GDM1 (cell line): ENCODE measurements at regions not wholly inside any gene's neighbourhood (a gene's known extent, or its start where the extent isn't known, plus 50 kb on each side); places are given as distances from the start of the nearest gene placed in this dataset.
"Not testable (repeated sequence)": the region's sequence is repeated elsewhere in the genome, so short reads cannot be mapped to it uniquely, and the experiment has no call there.

Experiments
- DNase-seq: peaks from one replicate; lab custom pipeline; 2025; lab: John Stamatoyannopoulos, UW

GRCh38 chrX:140447150-140447549 lies 57.7 kb downstream of the SOX3 start:
- no peak for DNase-seq

GRCh38 chrX:140440876-140441275 lies 64.0 kb downstream of the SOX3 start:
- no peak for DNase-seq

GRCh38 chrX:140439476-140439875 lies 65.4 kb downstream of the SOX3 start:
- DNase-seq, result no peak

DNA sequence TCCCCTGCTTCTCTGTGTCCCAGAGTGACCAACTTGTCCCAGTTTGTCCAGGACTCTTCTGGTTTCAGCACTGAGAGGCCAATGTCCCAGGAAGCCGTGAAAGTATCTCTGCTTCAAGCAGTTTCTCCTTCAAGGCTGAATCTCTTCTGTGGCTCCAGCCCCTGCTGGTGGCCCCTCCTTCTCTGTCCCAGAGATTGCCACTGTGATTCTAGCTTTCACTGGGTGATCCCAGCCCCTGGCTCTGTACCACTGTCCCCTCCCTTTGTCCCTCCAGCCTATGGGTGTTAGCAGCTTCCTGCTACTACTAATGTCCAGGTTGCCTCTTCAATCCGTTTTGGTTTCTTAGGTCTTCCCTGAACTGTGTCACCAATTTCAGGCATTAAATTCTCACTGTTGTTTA lies 70.5 kb downstream of the SOX3 start:
- DNase-seq, result no peak

GRCh38 chrX:140433582-140433981 lies 71.3 kb downstream of the SOX3 start:
- DNase-seq, result no peak

GRCh38 chrX:140432346-140433175 lies 72.3 kb downstream of the SOX3 start:
- no peak for DNase-seq

- no peak for DNase-seq
Observed at GRCh38 chrX:140431521-140431920, 73.3 kb downstream of the SOX3 start.

DNA sequence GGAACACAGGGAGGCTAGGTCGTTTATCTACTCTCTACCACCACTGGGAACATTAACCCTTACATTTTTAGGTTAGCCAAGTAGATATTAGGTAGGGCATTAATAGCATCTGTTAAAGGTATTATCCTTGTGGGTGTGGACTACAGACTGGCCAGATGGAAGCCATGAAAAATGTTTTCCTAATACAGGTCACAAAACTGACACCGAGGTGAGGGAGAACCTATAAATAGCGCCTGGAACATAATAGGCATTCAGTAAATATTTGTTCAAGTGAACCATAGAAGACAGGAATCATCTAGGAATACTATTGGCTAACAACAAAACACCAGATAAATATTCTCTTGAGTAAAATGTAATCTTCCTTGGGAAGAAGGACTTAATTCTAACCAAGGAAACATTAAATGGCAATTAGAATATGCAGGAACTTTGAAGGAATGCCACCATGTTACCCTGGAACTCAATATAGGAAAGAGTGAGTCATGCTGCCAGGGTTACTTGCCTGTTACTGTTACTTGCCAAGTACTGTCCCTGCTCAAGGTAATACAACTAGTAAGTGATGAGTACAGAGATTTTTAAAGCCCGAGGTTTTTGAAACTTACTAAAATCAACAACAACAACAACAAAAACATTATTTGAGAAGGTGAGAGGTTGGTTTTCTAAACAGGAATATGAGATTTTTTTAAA lies 79.0 kb downstream of the SOX3 start:
- DNase-seq, result no peak

DNA sequence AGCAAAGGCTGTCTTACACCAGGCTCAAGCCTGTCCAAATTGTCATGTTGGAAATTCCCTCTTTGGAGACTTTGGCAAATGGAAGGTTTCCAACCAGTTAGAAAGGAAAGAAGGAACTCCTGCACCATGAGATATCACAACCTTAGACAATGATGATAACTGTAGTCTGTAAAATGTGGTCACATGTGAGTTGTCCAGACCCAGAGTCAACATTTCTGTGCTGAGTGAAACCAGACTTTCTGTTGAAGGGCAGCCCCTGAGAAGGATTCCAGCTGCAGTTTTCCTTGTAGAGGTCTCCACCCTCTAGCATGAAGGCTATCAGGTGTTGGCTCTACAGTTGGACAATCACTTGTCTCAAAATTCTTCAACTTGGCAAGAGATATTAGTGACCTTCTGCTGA lies 82.4 kb downstream of the SOX3 start:
- no peak for DNase-seq

DNA sequence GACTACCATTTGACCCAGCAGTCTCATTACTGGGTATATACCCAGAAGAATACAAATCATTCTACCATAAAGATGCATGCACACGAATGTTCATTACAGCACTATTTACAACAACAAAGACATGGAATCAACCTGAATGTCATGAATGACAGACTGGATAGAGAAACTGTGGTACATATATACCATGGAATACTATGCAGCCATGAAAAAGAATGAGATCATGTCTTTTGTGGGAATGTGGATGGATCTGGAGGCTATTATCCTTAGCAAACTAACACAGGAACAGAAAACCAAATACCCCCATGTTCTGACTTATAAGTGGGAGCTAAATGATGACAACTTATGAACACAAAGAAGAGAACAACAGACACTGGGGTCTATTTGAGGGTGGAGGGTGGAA lies 102.7 kb downstream of the SOX3 start:
- not testable (repeated sequence) for DNase-seq

DNA sequence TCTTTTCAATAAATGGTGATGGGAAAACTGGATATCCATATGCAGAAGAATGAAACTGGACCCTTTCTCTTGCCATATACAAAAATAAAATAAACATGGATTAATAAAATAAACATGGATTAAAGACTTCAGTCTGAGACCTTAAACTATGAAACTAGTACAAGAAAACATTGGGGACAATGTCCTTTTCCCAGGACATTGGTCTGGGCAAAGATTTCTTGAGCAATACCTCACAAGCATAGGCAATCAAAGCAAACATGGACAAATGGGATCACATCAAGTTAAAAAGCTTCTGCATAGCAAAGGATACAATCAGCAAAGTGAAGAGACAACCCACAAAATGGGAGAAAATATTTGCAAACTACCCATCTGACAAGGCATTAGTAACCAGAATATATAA lies 108.5 kb downstream of the SOX3 start:
- DNase-seq, result not testable (repeated sequence)

- DNase-seq, result no peak
Observed at GRCh38 chrX:140393507-140393906, 111.4 kb downstream of the SOX3 start.

DNA sequence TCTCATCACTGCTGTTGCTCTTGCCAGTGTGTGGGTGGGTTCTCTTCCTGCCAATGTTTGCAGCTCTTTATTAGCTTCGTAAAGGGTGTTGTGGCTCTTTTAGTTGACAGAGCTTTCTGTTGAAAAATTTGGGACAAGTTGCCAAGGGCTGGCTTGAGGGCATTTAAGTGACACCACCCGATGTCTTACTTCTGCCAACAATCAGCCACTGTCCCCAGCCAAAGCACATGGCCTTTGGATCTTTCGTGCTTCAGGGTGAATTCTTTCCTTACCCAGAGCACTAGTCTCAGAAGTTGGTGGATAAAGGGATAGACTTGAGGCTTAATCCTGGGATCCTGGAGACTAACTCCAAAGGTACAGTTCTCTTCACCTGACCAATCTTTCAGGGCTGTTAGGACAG lies 113.6 kb downstream of the SOX3 start:
- DNase-seq, result no peak

DNA sequence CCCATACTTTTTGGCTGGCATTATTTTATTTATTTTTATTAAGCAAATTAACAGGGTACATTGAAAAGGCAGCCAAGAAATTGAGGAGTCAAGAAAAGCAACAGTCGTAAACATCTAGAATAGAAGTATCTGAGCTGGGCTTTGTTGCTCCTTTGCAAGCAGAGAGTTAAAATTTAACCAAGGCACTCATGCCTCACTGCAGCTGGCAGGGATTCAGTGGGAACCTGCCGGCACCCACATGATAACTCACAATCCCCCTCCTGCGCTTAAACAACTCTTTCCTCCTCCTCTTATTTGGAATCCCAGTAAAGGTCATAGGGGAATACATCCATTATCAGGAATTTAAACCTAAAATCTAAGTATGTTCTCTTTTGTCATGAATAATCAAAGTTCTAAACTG lies 115.5 kb downstream of the SOX3 start:
- no peak for DNase-seq

GRCh38 chrX:140362861-140363260 lies 142.0 kb downstream of the SOX3 start:
- DNase-seq, result no peak

DNA sequence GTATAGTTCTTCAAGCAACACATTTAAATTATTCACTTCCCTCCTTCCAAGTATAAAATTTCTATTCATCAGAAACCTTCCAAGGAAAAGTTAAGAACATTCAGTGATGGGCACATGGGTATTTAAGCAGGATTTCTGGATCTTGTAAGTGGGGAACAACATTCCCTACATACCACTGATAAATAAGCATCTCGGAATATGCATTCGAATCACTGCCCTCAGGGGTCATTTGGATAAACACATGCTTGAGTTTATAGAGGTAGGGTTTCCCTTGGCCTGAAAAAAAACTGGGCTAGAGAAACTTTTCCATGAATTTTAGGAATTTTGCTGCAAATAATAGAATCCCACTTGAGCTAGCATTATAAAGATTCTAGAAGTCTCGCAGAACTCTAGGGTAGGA lies 143.9 kb downstream of the SOX3 start:
- DNase-seq, result no peak

- no peak for DNase-seq
Observed at GRCh38 chrX:140360284-140360683, 144.6 kb downstream of the SOX3 start.

DNA sequence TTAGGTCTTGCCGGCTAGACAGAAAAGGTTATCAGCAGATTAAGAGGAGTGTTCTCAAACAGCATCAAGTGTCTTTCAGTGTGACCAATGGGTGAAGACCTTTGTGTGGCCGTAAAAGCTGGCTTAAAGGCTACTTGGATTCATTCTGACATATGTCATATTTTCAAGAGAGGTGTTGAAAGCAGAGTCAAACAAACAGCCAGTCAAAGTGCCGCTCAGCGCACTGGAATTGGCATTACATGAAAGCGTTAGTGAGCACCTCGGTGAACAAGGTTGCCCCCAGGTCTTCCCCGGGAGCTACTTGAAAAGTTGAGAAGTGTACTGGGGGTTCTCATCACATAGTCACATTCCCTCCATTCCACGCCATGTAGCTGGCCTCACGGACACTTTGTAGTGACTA lies 148.9 kb downstream of the SOX3 start:
- DNase-seq, result no peak

DNA sequence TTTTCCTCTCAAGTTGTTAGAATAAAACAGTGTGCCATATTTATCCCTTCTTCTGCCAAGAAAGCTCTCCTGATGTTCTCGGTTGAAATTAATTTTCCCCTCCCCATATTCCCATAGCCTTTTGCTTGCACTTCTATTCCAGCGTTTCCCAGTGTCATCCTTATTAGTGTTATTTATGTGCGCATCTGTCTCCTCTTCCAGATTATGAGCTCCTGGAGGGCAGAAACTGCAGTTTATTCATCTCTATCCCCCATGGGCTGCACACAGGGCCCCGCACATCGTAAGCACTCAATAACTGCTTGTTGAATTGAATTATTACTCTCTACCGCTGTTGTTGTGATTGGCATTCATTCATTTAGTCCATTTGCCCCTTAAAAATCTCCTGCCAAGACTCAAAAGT lies 149.4 kb downstream of the SOX3 start:
- DNase-seq, result no peak

DNA sequence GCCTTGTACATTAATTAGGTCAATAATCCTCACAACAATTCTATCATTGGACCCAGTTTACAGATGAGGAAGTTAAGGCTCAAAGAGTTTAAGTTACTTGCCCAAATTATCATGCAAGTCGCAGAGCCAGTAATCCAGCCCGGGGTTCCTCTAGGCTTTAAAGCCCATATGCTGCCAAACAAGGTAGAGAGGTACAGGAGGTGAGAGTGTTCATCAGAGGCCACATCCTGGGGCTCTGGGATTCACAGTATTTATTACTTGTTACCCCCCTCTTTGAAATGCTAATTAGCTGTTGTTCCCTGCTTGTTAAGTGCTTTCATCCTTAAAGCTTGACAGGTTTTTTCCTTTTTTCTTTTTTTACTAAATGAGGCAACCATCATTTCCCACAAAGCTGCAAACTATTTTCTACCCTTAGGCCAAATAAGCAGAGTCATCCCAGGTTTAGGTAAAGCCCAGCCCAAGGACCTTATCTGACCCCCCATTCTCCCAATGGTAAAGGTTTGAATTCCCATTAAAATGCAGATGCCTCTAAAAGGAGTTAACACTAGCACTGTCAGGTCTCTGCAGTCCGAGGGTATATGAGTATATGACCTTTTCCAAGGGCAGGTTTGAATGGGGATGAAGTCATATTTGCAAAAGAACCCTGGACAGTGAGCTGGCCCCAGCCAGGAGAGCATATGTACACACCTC lies 150.3 kb downstream of the SOX3 start:
- DNase-seq, result no peak

DNA sequence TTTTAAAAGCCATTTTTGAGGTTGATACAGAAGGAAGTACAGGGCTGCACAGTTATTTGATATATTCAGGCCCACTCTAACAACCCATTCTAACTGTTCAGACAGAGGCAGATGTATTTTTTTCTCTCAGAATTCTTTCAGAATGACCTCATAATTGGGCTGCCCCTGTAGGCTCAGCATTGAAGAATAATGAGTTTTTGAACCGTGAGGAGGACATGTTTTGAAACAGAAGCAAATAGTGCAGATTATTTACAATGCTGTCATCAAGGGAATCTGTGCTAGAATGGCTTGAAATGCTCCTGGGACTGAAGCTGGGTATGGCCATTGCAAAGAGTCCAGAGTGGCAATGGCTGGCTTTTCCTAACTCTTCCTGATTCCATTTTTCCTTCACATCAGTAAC lies 158.1 kb downstream of the SOX3 start:
- DNase-seq, result no peak

DNA sequence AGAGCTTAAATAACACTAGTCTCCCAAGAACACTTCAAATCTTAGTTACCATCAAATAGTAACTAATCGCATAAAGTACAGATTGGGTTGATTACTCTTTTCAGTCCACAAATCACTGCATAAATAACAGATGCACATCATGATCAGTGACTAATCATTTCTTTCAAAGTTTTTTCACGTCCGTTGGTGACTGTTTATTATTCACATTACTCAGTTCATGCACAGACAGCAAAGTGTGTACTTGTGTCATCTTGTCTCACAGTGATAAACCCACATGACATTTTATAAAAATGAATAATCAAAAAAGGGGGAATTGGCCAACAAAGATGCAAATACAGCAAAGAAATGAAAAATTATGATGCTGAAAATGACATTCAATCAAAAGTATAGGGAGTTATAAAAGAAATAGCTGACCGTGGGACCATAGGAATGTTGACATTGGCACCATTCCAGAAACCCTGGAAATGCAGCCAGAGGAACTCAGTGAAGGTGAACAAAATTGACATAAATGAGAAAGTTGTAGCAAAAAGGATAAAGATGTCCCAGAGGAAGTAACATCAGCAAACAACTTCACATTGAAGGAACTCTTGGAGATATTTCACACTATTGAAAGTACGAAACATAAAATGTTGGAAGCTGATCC lies 161.5 kb downstream of the SOX3 start:
- no peak for DNase-seq

GRCh38 chrX:140342410-140342809 lies 162.5 kb downstream of the SOX3 start:
- DNase-seq, result no peak
